ENCODE measurements at regions not wholly inside any gene's neighbourhood (a gene's known extent, or its start where the extent isn't known, plus 50 kb on each side); places are given as distances from the start of the nearest gene placed in this dataset.

GRCh38 chr16:86166414-86166813, 267.5 kb downstream of the IRF8 start:
- DNase-seq, result no peak

- no peak for DNase-seq
Observed at GRCh38 chr16:86167061-86167460, 268.1 kb downstream of the IRF8 start.

GRCh38 chr16:86170720-86171119, 271.8 kb downstream of the IRF8 start:
- DNase-seq, result no peak

- DNase-seq, result no peak
Observed at GRCh38 chr16:86171329-86171728, 272.4 kb downstream of the IRF8 start.

GRCh38 chr16:86175816-86176215, 276.9 kb downstream of the IRF8 start:
- no peak for DNase-seq

GRCh38 chr16:86176462-86176861, 277.5 kb downstream of the IRF8 start:
- no peak for DNase-seq

- DNase-seq, result no peak
Observed at GRCh38 chr16:86180244-86180643, 281.3 kb downstream of the IRF8 start.

GRCh38 chr16:86180780-86181179, 281.8 kb downstream of the IRF8 start:
- DNase-seq, result no peak

GRCh38 chr16:86181526-86181925, 282.6 kb downstream of the IRF8 start:
- no peak for DNase-seq

GRCh38 chr16:86184185-86184584, 285.2 kb downstream of the IRF8 start:
- no peak for DNase-seq

- DNase-seq, result no peak
Observed at GRCh38 chr16:86185089-86185488, 286.1 kb downstream of the IRF8 start.

GRCh38 chr16:86186313-86186712, 287.4 kb downstream of the IRF8 start:
- DNase-seq, result no peak

GRCh38 chr16:86189934-86190333, 291.0 kb downstream of the IRF8 start:
- no peak for DNase-seq

GRCh38 chr16:86191663-86192062, 292.7 kb downstream of the IRF8 start:
- no peak for DNase-seq

- DNase-seq, result no peak
Observed at GRCh38 chr16:86193528-86194193, 294.7 kb downstream of the IRF8 start.

- no peak for DNase-seq
Observed at GRCh38 chr16:86195863-86196630, 297.1 kb downstream of the IRF8 start.

GRCh38 chr16:86196687-86197391, 297.9 kb downstream of the IRF8 start:
- no peak for DNase-seq

- no peak for DNase-seq
Observed at GRCh38 chr16:86198206-86199118, 299.5 kb downstream of the IRF8 start.

- no peak for DNase-seq
Observed at GRCh38 chr16:86199182-86199581, 300.2 kb downstream of the IRF8 start.

- no peak for DNase-seq
Observed at GRCh38 chr16:86199871-86200695, 301.1 kb downstream of the IRF8 start.

GRCh38 chr16:86200722-86201121, 301.8 kb downstream of the IRF8 start:
- no peak for DNase-seq

GRCh38 chr16:86201746-86202145, 302.8 kb downstream of the IRF8 start:
- DNase-seq, result no peak
